ENCODE measurements at regions not wholly inside any gene's neighbourhood (a gene's known extent, or its start where the extent isn't known, plus 50 kb on each side); places are given as distances from the start of the nearest gene placed in this dataset.
"Not testable (repeated sequence)": the region's sequence is repeated elsewhere in the genome, so short reads cannot be mapped to it uniquely, and the experiment has no call there.

- TF ChIP-seq EZH2 (IDR thresholded peaks at IDR 0.05; ENCODE audit: insufficient read depth, poor library complexity, severe bottlenecking) (no peak), EZH2phosphoT487 (IDR thresholded peaks at IDR 0.05; ENCODE audit: insufficient read depth, low read depth) (no peak)
- in situ Hi-C loops (cut with MboI), result no loop called here
Measured at GRCh38 chr12:72901685-72902084, 629.5 kb downstream of the TRHDE start.

DNA sequence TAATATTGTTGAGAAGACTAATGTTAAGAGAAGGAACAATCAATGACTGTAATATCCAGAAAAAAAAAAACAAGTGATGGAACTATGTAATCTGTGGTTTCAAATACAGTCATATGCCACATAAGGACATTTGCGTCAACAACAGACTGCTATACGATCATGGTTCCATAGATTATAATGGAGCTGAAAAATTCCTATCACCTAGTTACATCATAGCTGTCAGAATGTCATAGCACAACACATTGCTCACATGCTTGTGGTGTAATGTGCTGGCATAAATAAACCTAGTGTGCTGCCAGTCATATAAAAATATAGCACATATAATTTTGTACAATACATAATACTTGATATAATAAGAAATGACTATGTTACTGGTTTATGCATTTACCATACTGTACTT is 653.5 kb downstream of the TRHDE start:
- DNase-seq, result no peak
- no peaks in the 10 kb centered on the region for H3K36me3 ChIP-seq (ENCODE audit: low read depth)
- no peaks in the 10 kb centered on the region for H3K9me3 ChIP-seq (ENCODE audit: low read depth)
- no peaks in the 10 kb centered on the region for H3K9me2 ChIP-seq (ENCODE audit: insufficient read depth)
- no peak overlapping the region for H3K4me3 ChIP-seq
- no peaks in the 10 kb centered on the region for H3K79me2 ChIP-seq (ENCODE audit: insufficient read depth)
- WGBS, 2 experiments (ENCODE audit: low coverage in 1 of 2, low lambda C conversion rate in 2 of 2, missing lambda C conversion rate in 2 of 2), result 56 to 66% methylated on average over 2 of the region's 2 CpGs
- H3K4me1 ChIP-seq (ENCODE audit: insufficient read depth), result no peaks in the 10 kb centered on the region
- H3K27ac ChIP-seq, result no peak overlapping the region
- H4K20me1 ChIP-seq (ENCODE audit: insufficient read depth), result no peaks in the 10 kb centered on the region
- no peaks in the 10 kb centered on the region for H3K27me3 ChIP-seq (replicated peaks; ENCODE audit: insufficient read depth)
- H2AFZ ChIP-seq, result no peak overlapping the region
- no peak overlapping the region for H3K4me2 ChIP-seq (ENCODE audit: unreplicated experiment)
- in situ Hi-C loops (cut with MboI), result no loop called here
- TF ChIP-seq EZH2 (IDR thresholded peaks at IDR 0.05; ENCODE audit: insufficient read depth, poor library complexity, severe bottlenecking), result no peak
- TF ChIP-seq EZH2phosphoT487 (IDR thresholded peaks at IDR 0.05; ENCODE audit: insufficient read depth, low read depth), result no peak
- H3K9ac ChIP-seq, result no peak overlapping the region
- no peaks in the 10 kb centered on the region for H3F3A ChIP-seq (ENCODE audit: insufficient read depth)

More at GRCh38 chr12:72901685-72902084, 629.5 kb downstream of the TRHDE start:
- Histone ChIP-seq H3K36me3 (ENCODE audit: low read depth) (no peaks in the 10 kb centered on the region), H3K27me3 (replicated peaks; ENCODE audit: insufficient read depth) (no peaks in the 10 kb centered on the region), H3F3A (ENCODE audit: insufficient read depth) (no peaks in the 10 kb centered on the region), H3K4me2 (ENCODE audit: unreplicated experiment) (no peak overlapping the region), H3K4me1 (ENCODE audit: insufficient read depth) (no peaks in the 10 kb centered on the region), H4K20me1 (ENCODE audit: insufficient read depth) (no peaks in the 10 kb centered on the region), H3K4me3 (no peak overlapping the region), H3K79me2 (ENCODE audit: insufficient read depth) (no peaks in the 10 kb centered on the region), H3K9me3 (ENCODE audit: low read depth) (no peaks in the 10 kb centered on the region), H3K9ac (no peak overlapping the region), H3K9me2 (ENCODE audit: insufficient read depth) (no peaks in the 10 kb centered on the region), H2AFZ (no peak overlapping the region), H3K27ac (no peak overlapping the region)
- WGBS, 2 experiments (ENCODE audit: low coverage in 1 of 2, low lambda C conversion rate in 2 of 2, missing lambda C conversion rate in 2 of 2), result 3 to 9% methylated on average over 1 of the region's 1 CpG
- no peak for DNase-seq

DNA sequence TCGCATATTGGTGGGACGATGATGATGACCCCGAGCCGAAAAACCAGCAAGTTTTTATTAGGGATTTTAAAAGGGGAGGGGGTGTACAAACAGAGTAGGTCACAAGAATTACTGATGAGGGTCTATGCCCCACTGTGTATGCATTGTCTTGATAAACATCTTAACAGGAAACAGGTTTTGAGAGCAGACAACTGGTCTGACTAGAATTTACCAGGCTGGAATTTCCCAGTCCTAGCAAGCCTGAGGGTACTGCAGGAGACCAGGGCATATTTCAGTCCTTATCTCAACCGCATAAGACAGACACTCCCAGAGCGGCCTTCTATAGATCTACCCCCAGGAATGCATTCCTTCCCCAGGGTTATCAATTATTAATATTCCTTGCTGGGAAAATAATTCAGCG is 659.7 kb downstream of the TRHDE start:
- in situ Hi-C loops (cut with MboI); H4K20me1 ChIP-seq (ENCODE audit: insufficient read depth); H3K9me2 ChIP-seq (ENCODE audit: insufficient read depth); H2AFZ ChIP-seq; H3K9ac ChIP-seq; H3K79me2 ChIP-seq (ENCODE audit: insufficient read depth); DNase-seq; H3K27me3 ChIP-seq (replicated peaks; ENCODE audit: insufficient read depth); H3K27ac ChIP-seq; H3K9me3 ChIP-seq (ENCODE audit: low read depth); H3K4me2 ChIP-seq (ENCODE audit: unreplicated experiment); H3F3A ChIP-seq (ENCODE audit: insufficient read depth); H3K4me3 ChIP-seq; H3K4me1 ChIP-seq (ENCODE audit: insufficient read depth); H3K36me3 ChIP-seq (ENCODE audit: low read depth): not testable (repeated sequence)
- WGBS, 2 experiments (ENCODE audit: low coverage in 1 of 2, low lambda C conversion rate in 2 of 2, missing lambda C conversion rate in 2 of 2), result 33 to 41% methylated on average over 6 to 7 of the region's 7 CpGs

GRCh38 chr12:72937486-72937885 is 665.3 kb downstream of the TRHDE start:
- DNase-seq, result no peak
- no peak overlapping the region for H3K4me3 ChIP-seq
- H3K9ac ChIP-seq, result no peak overlapping the region
- WGBS, 2 experiments (ENCODE audit: low coverage in 1 of 2, low lambda C conversion rate in 2 of 2, missing lambda C conversion rate in 2 of 2), result 0% methylated on average over 1 of the region's 1 CpG
- no peaks in the 10 kb centered on the region for H3K27me3 ChIP-seq (replicated peaks; ENCODE audit: insufficient read depth)
- in situ Hi-C loops (cut with MboI), result no loop called here
- no peaks in the 10 kb centered on the region for H3K4me1 ChIP-seq (ENCODE audit: insufficient read depth)
- no peaks in the 10 kb centered on the region for H4K20me1 ChIP-seq (ENCODE audit: insufficient read depth)
- no peaks in the 10 kb centered on the region for H3F3A ChIP-seq (ENCODE audit: insufficient read depth)
- no peaks in the 10 kb centered on the region for H3K79me2 ChIP-seq (ENCODE audit: insufficient read depth)
- no peaks in the 10 kb centered on the region for H3K9me2 ChIP-seq (ENCODE audit: insufficient read depth)
- no peak overlapping the region for H3K27ac ChIP-seq
- no peak overlapping the region for H2AFZ ChIP-seq
- no peak overlapping the region for H3K4me2 ChIP-seq (ENCODE audit: unreplicated experiment)
- no peaks in the 10 kb centered on the region for H3K36me3 ChIP-seq (ENCODE audit: low read depth)
- no peak for TF ChIP-seq EZH2 (IDR thresholded peaks at IDR 0.05; ENCODE audit: insufficient read depth, poor library complexity, severe bottlenecking)
- no peak for TF ChIP-seq EZH2phosphoT487 (IDR thresholded peaks at IDR 0.05; ENCODE audit: insufficient read depth, low read depth)
- H3K9me3 ChIP-seq (ENCODE audit: low read depth), result no peaks in the 10 kb centered on the region

GRCh38 chr12:72957454-72957853 is 685.3 kb downstream of the TRHDE start:
- DNase-seq, result no peak
- no peak overlapping the region for H3K4me2 ChIP-seq (ENCODE audit: unreplicated experiment)
- in situ Hi-C loops (cut with MboI), result no loop called here
- H3K9me3 ChIP-seq (ENCODE audit: low read depth), result no peaks in the 10 kb centered on the region
- H3K79me2 ChIP-seq (ENCODE audit: insufficient read depth), result no peaks in the 10 kb centered on the region
- WGBS, 2 experiments (ENCODE audit: low coverage in 1 of 2, low lambda C conversion rate in 2 of 2, missing lambda C conversion rate in 2 of 2), result 10 to 15% methylated on average over 3 of the region's 3 CpGs
- H3K27ac ChIP-seq, result no peak overlapping the region
- no peaks in the 10 kb centered on the region for H3K27me3 ChIP-seq (replicated peaks; ENCODE audit: insufficient read depth)
- H2AFZ ChIP-seq, result no peak overlapping the region
- H3K4me1 ChIP-seq (ENCODE audit: insufficient read depth), result no peaks in the 10 kb centered on the region
- TF ChIP-seq EZH2phosphoT487 (IDR thresholded peaks at IDR 0.05; ENCODE audit: insufficient read depth, low read depth) (no peak), EZH2 (IDR thresholded peaks at IDR 0.05; ENCODE audit: insufficient read depth, poor library complexity, severe bottlenecking) (no peak)
- no peaks in the 10 kb centered on the region for H4K20me1 ChIP-seq (ENCODE audit: insufficient read depth)
- no peaks in the 10 kb centered on the region for H3F3A ChIP-seq (ENCODE audit: insufficient read depth)
- no peaks in the 10 kb centered on the region for H3K9me2 ChIP-seq (ENCODE audit: insufficient read depth)
- no peak overlapping the region for H3K4me3 ChIP-seq
- H3K36me3 ChIP-seq (ENCODE audit: low read depth), result no peaks in the 10 kb centered on the region
- H3K9ac ChIP-seq, result no peak overlapping the region

Measured in GM23248 (cell line).